ENCODE measurements at regions not wholly inside any gene's neighbourhood (a gene's known extent, or its start where the extent isn't known, plus 50 kb on each side); places are given as distances from the start of the nearest gene placed in this dataset.

DNA sequence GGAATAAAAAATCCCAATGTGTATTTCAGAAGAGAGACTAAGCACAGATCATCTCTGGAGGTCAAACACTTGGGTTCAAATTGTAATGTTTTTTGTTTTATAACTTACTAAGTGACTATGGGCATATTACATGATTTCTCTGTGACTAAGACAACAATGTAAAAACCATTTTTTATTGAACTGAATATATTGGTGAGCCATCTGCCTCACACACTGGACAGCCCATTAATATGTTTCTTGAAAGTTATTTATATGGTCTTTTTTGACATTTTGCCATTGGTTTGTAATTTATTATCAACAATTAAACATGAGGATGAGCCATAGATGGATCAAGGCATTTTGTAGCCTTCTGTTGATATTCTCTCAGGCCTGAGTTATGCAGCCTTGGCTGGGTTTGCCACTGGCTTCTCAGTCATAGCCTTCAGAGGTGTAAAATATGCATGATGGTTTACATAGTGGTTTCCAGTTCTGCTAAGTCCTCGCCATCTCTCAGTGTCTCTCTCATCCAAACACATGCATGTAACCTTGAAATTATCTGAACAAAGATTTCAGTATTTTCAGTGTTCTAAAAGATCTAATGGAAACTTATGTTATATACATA lies 997.2 kb downstream of the DIPK2A start:
- TF ChIP-seq, protein P1, sequence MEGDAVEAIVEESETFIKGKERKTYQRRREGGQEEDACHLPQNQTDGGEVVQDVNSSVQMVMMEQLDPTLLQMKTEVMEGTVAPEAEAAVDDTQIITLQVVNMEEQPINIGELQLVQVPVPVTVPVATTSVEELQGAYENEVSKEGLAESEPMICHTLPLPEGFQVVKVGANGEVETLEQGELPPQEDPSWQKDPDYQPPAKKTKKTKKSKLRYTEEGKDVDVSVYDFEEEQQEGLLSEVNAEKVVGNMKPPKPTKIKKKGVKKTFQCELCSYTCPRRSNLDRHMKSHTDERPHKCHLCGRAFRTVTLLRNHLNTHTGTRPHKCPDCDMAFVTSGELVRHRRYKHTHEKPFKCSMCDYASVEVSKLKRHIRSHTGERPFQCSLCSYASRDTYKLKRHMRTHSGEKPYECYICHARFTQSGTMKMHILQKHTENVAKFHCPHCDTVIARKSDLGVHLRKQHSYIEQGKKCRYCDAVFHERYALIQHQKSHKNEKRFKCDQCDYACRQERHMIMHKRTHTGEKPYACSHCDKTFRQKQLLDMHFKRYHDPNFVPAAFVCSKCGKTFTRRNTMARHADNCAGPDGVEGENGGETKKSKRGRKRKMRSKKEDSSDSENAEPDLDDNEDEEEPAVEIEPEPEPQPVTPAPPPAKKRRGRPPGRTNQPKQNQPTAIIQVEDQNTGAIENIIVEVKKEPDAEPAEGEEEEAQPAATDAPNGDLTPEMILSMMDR (IDR thresholded peaks at IDR 0.05): no peak
- TF ChIP-seq EP300 (IDR thresholded peaks at IDR 0.05) (no peak), POLR2A (IDR thresholded peaks at IDR 0.05) (no peak)

Measured in tibial nerve (tissue), 4 donors.